HEK293T (cell line): ENCODE measurements at regions not wholly inside any gene's neighbourhood (a gene's known extent, or its start where the extent isn't known, plus 50 kb on each side); places are given as distances from the start of the nearest gene placed in this dataset.

Experiments
- BHLHE40 ChIP-seq: fragments of 450-650 bp; IDR thresholded peaks from 2 replicates; pipeline ENCODE4 v1.6.1; 2016; ENCODE audit warnings: mild to moderate bottlenecking, moderate library complexity, borderline replicate concordance
- ELF4 ChIP-seq: fragments of 450-650 bp; IDR thresholded peaks from 2 replicates; pipeline ENCODE4 v1.6.1; 2017; ENCODE audit warnings: antibody characterized with exemption
- FOXM1 ChIP-seq: fragments of 450-650 bp; IDR thresholded peaks from 2 replicates; pipeline ENCODE4 v1.6.1; 2017; ENCODE audit warnings: mild to moderate bottlenecking, borderline replicate concordance
- SP1 ChIP-seq: fragments of 450-650 bp; IDR thresholded peaks from 2 replicates; pipeline ENCODE4 v1.6.1; 2017
- SUZ12 ChIP-seq: fragments of 450-650 bp; IDR thresholded peaks from 2 replicates; pipeline ENCODE4 v1.6.1; 2016; ENCODE audit warnings: mild to moderate bottlenecking
- TARDBP ChIP-seq: fragments of 450-650 bp; IDR thresholded peaks from 2 replicates; pipeline ENCODE4 v1.6.1; 2016

- no peak for TF ChIP-seq BHLHE40
- no peak for TF ChIP-seq FOXM1
- no peak for TF ChIP-seq TARDBP
- TF ChIP-seq SUZ12, result no peak
- TF ChIP-seq ELF4, result no peak
- no peak for TF ChIP-seq SP1
Observed at GRCh38 chr16:29198731-29199521, 207.6 kb downstream of the NPIPB11 start.
